NT2/D1 (cell line): ENCODE measurements at regions not wholly inside any gene's neighbourhood (a gene's known extent, or its start where the extent isn't known, plus 50 kb on each side); places are given as distances from the start of the nearest gene placed in this dataset.

ENCODE experiments used
- DNase-seq: peaks from one replicate; pipeline ENCODE4 v3.0.0-alpha.2; 2011; ENCODE audit warnings: low read depth, low spot score
- H3K27me3 ChIP-seq: 2 replicates; pipeline ENCODE4 v1.6.0; 2011; ENCODE audit warnings: mild to moderate bottlenecking; ENCODE audit not compliant: insufficient read length, insufficient read depth
- H3K36me3 ChIP-seq: 2 replicates; pipeline ENCODE4 v1.6.1; 2011; ENCODE audit warnings: mild to moderate bottlenecking, low read length, mixed read lengths; ENCODE audit not compliant: insufficient read depth, insufficient read length
- H3K4me1 ChIP-seq: 2 replicates; pipeline ENCODE4 v1.5.1; 2011; ENCODE audit not compliant: insufficient read depth, insufficient read length
- H3K4me3 ChIP-seq: 2 replicates; pipeline ENCODE4 v1.5.1; 2011; ENCODE audit warnings: low read depth; ENCODE audit not compliant: insufficient read length
- H3K9ac ChIP-seq: 2 replicates; pipeline ENCODE4 v1.6.0; 2011; ENCODE audit warnings: low read depth; ENCODE audit not compliant: insufficient read length
- H3K9me3 ChIP-seq: 2 replicates; pipeline ENCODE4 v1.5.1; 2011; ENCODE audit warnings: mild to moderate bottlenecking, low read length; ENCODE audit not compliant: insufficient read depth
- SUZ12 ChIP-seq: IDR thresholded peaks from 2 replicates; pipeline ENCODE4 v1.6.1; 2011; ENCODE audit not compliant: insufficient read length, insufficient read depth; ENCODE audit errors: extremely low read depth
- YY1 ChIP-seq: IDR thresholded peaks from 2 replicates; pipeline ENCODE4 v1.6.1; 2011; ENCODE audit not compliant: insufficient read length, insufficient read depth
- ZNF274 ChIP-seq: IDR thresholded peaks from 2 replicates; pipeline ENCODE4 v1.6.1; 2011; ENCODE audit warnings: mild to moderate bottlenecking, low read depth, low read length

GRCh38 chr16:73396556-73396955, 348.6 kb upstream of the ZFHX3 start:
- no peaks in the 10 kb centered on the region for H3K4me1 ChIP-seq
- H3K36me3 ChIP-seq: no peaks in the 10 kb centered on the region
- no peaks in the 10 kb centered on the region for H3K27me3 ChIP-seq
- TF ChIP-seq ZNF274 (no peak), SUZ12 (no peak), YY1 (no peak)
- DNase-seq: no peak
- no peak overlapping the region for H3K9ac ChIP-seq
- H3K4me3 ChIP-seq: no peak overlapping the region
- no peaks in the 10 kb centered on the region for H3K9me3 ChIP-seq

- Histone ChIP-seq H3K4me1 (no peaks in the 10 kb centered on the region), H3K4me3 (no peak overlapping the region), H3K27me3 (no peaks in the 10 kb centered on the region), H3K9ac (no peak overlapping the region), H3K9me3 (no peaks in the 10 kb centered on the region), H3K36me3 (no peaks in the 10 kb centered on the region)
- no peak for DNase-seq
- TF ChIP-seq YY1 (no peak), SUZ12 (no peak)
These were observed 343.0 kb upstream of the ZFHX3 start for GRCh38 chr16:73390936-73391335.

- H3K27me3 ChIP-seq: no peaks in the 10 kb centered on the region
- no peak overlapping the region for H3K4me3 ChIP-seq
- H3K36me3 ChIP-seq: no peaks in the 10 kb centered on the region
- H3K9ac ChIP-seq: no peak overlapping the region
- H3K4me1 ChIP-seq: no peaks in the 10 kb centered on the region
- DNase-seq: no peak
- TF ChIP-seq YY1: no peak
- no peak for TF ChIP-seq SUZ12
- no peak for TF ChIP-seq ZNF274
- no peaks in the 10 kb centered on the region for H3K9me3 ChIP-seq
These were observed 342.6 kb upstream of the ZFHX3 start for GRCh38 chr16:73390491-73390890.

- no peaks in the 10 kb centered on the region for H3K4me1 ChIP-seq
- H3K4me3 ChIP-seq: no peak overlapping the region
- H3K36me3 ChIP-seq: no peaks in the 10 kb centered on the region
- H3K9me3 ChIP-seq: no peaks in the 10 kb centered on the region
- no peak for DNase-seq
- TF ChIP-seq SUZ12 (no peak), ZNF274 (no peak), YY1 (no peak)
- H3K27me3 ChIP-seq: no peaks in the 10 kb centered on the region
- no peak overlapping the region for H3K9ac ChIP-seq
These were observed 341.2 kb upstream of the ZFHX3 start for GRCh38 chr16:73389085-73389484.

DNA sequence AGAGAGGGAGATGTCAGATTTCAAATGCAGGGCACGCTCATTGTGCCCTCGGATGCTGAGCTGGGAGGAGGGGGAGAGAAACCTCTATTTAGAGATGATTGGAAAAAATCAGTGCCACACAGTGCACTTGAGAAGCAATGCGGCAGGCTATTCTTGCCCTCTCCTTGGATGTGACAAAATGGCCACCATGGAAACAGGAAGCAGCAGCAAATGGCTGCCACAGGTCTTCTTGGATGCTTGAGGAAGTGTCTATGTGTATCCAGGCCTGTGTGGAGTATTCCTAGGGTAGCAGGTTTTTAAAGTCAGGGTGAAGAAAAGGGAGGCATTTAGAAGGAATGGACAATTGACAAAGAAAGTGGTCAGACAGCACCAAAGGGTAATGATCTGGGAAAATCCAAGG, 340.1 kb upstream of the ZFHX3 start:
- Histone ChIP-seq H3K4me3 (no peak overlapping the region), H3K4me1 (peaks cover 2% of the 10 kb centered on the region), H3K27me3 (no peaks in the 10 kb centered on the region), H3K9me3 (no peaks in the 10 kb centered on the region), H3K36me3 (no peaks in the 10 kb centered on the region), H3K9ac (no peak overlapping the region)
- no peak for TF ChIP-seq SUZ12
- TF ChIP-seq YY1: no peak
- TF ChIP-seq ZNF274: no peak
- no peak for DNase-seq

- no peak overlapping the region for H3K9ac ChIP-seq
- DNase-seq: no peak
- peaks cover 3% of the 10 kb centered on the region for H3K4me1 ChIP-seq
- no peaks in the 10 kb centered on the region for H3K27me3 ChIP-seq
- no peak overlapping the region for H3K4me3 ChIP-seq
- TF ChIP-seq YY1: no peak
- TF ChIP-seq ZNF274: no peak
- no peak for TF ChIP-seq SUZ12
- no peaks in the 10 kb centered on the region for H3K36me3 ChIP-seq
- no peaks in the 10 kb centered on the region for H3K9me3 ChIP-seq
These were observed 337.8 kb upstream of the ZFHX3 start for GRCh38 chr16:73385696-73386095.

DNA sequence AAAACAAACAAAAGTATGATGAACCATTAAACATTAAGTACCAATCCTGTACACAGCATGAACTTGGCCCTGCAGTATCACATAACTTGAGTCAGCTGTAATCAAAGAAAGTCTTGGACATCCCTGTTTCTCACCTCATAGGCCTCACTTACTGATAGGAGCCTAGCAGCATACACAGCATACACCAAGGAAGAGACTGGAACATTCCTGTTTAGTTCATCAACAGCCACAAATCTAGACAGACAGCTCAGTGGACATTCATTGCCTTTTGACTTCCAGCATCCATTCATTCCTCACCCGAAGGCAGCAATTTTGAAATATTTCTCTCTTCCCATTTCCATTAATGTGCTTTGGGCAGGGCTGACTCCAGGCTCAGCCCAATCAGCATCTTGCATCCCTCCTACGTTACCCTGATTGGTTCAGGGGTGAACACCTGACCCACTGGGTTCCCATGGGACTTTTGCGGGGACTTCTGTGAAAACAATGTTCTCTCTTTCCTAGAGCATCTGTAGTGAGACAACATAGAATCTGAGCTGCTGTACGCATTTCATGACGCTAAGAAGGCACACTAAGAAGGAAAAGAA, 336.7 kb upstream of the ZFHX3 start:
- H3K9ac ChIP-seq: no peak overlapping the region
- H3K9me3 ChIP-seq: no peaks in the 10 kb centered on the region
- no peaks in the 10 kb centered on the region for H3K36me3 ChIP-seq
- no peak overlapping the region for H3K4me3 ChIP-seq
- H3K27me3 ChIP-seq: no peaks in the 10 kb centered on the region
- TF ChIP-seq YY1: no peak
- no peak for TF ChIP-seq SUZ12
- no peak for TF ChIP-seq ZNF274
- H3K4me1 ChIP-seq: peaks cover 3% of the 10 kb centered on the region
- no peak for DNase-seq

DNA sequence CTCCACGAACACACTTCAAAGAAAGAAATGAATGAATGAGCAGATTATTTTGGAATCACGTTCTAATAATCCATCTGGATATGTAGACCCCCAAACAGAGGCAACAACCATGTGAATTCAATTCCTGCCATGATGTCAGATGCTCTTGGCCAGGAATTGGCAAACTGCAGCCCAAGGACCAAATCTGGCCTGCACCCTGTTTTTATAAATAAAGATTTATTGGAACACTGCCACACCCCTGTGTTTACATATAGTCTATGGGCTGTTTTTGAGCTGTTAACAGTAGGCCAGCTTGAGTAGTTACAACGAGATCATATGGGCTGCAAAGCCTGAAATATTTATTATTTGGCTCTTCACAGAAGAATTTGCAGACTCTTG, 336.0 kb upstream of the ZFHX3 start:
- Histone ChIP-seq H3K4me3 (no peak overlapping the region), H3K9me3 (no peaks in the 10 kb centered on the region), H3K4me1 (peaks cover 3% of the 10 kb centered on the region), H3K9ac (no peak overlapping the region), H3K27me3 (no peaks in the 10 kb centered on the region), H3K36me3 (no peaks in the 10 kb centered on the region)
- DNase-seq: no peak
- no peak for TF ChIP-seq ZNF274
- TF ChIP-seq YY1: no peak
- no peak for TF ChIP-seq SUZ12
